AG09319 (cell line): ENCODE measurements at regions not wholly inside any gene's neighbourhood (a gene's known extent, or its start where the extent isn't known, plus 50 kb on each side); places are given as distances from the start of the nearest gene placed in this dataset.

Experiments used
- DNase-seq: peaks from one replicate; pipeline ENCODE4 v3.0.0-alpha.2; 2010; ENCODE audit warnings: low read depth; ENCODE audit errors: extremely low read depth
- TF ChIP-seq, protein P1 (sequence below): IDR thresholded peaks from 2 replicates; pipeline ENCODE4 v1.5.1; 2011; ENCODE audit warnings: low read depth, mild to moderate bottlenecking, inconsistent platforms, low read length, moderate library complexity

DNA sequence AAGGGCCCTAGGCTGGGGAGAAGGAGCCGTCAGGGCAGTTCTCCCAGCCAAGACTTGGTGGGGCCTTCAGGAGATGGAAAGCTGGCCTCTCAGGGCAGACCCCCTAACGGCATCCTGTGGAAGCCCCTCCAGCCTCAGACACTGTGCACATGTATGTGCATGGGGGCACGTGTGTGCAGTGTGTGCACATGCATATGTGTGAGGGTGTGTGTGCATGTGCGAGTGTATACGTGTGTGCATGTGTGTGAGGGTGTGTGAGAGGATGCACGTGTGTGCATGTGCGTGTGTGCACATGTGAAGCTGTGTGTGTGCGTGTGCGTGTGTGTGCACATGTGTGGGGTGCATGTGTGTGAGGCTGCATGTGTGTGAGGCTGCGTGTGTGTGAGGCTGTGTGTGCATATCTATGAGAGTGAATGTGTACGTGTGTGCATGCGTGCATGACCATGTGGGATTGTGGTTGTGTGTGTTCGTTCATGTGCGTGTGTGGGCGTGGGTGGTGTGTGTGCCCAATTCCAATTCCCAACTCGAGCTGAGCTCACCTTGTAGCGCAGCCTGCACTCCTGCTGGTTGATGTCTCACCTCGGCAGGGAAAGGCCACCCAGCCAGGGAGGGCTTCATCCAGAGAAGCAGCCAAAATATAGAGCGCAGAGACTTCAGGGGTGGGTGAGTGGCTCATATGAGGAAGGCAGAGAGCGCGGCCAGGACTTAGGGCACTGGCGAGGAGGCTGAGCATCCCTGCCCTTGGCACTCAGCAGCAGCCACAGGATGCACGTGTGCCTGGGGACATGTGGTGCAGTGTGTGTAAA lies 142.7 kb upstream of the PPP1R26 start:
- no peak for DNase-seq
- TF ChIP-seq, protein P1, sequence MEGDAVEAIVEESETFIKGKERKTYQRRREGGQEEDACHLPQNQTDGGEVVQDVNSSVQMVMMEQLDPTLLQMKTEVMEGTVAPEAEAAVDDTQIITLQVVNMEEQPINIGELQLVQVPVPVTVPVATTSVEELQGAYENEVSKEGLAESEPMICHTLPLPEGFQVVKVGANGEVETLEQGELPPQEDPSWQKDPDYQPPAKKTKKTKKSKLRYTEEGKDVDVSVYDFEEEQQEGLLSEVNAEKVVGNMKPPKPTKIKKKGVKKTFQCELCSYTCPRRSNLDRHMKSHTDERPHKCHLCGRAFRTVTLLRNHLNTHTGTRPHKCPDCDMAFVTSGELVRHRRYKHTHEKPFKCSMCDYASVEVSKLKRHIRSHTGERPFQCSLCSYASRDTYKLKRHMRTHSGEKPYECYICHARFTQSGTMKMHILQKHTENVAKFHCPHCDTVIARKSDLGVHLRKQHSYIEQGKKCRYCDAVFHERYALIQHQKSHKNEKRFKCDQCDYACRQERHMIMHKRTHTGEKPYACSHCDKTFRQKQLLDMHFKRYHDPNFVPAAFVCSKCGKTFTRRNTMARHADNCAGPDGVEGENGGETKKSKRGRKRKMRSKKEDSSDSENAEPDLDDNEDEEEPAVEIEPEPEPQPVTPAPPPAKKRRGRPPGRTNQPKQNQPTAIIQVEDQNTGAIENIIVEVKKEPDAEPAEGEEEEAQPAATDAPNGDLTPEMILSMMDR, result no peak

DNA sequence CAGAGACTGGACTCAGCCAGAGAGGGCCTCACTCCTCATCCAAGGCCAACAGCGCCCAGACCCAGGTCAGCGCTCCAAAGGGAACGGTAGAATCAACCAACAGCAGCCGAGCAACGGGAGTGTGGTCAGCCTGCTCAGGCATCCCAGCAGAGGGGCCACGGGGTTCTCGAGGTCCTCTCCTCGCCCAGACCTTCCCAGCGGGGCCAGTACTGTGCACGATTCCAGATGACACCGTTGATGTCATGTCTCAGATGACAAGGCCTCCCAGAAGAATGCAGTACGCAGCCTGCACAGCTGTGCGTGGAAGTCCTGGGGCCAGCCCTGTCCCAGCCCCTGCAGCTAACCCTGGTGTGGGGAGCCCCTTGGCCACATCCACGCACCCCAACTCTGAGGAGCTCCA lies 141.0 kb upstream of the PPP1R26 start:
- DNase-seq, result no peak
- TF ChIP-seq, protein P1, result no peak

GRCh38 chr9:135339378-135339973 lies 140.1 kb upstream of the PPP1R26 start:
- TF ChIP-seq, protein P1, result no peak
- no peak for DNase-seq

GRCh38 chr9:135340143-135340655 lies 139.4 kb upstream of the PPP1R26 start:
- TF ChIP-seq, protein P1, result no peak
- no peak for DNase-seq

GRCh38 chr9:135340726-135341475 lies 138.7 kb upstream of the PPP1R26 start:
- TF ChIP-seq, protein P1, result no peak
- no peak for DNase-seq

- TF ChIP-seq, protein P1, result no peak
- DNase-seq, result no peak
Observed at GRCh38 chr9:135341612-135342169, 137.9 kb upstream of the PPP1R26 start.
